ENCODE measurements at regions not wholly inside any gene's neighbourhood (a gene's known extent, or its start where the extent isn't known, plus 50 kb on each side); places are given as distances from the start of the nearest gene placed in this dataset.

DNA sequence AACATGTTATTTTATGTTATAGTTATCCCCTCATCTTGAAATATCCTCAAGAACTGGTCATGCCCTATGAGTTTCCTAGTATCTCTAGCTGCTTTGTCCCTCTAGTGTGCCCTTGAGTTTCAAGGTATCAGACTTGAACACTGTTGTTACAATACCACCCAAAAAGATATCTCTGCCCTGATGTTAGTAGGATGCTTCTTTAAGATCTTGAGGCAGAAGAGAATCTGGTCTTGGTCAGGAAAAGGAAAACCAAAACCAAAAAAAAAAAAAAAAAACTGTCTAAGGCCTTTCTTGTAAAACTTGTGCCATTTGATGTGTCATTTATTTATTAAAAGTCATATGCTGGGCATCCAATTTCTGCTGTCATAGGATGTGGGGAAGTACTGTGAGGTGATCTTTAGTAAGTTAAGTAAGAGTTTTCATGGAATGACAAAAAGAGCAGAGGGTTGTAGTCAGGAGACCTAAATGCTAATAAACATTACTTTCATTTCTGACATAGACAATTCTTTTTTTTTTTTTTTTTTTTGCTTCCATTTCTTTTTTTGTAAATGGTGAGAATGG, 229.7 kb downstream of the NECTIN3 start:
- Histone ChIP-seq H3K27me3 (ENCODE audit: control insufficient read depth, insufficient read depth, low read length) (no peaks in the 10 kb centered on the region), H3K4me1 (ENCODE audit: control insufficient read depth, extremely low read depth, insufficient read depth, low read length) (no peaks in the 10 kb centered on the region), H4K20me1 (ENCODE audit: control insufficient read depth, extremely low read depth, insufficient read depth, low read length) (no peaks in the 10 kb centered on the region), H3K9me3 (ENCODE audit: control insufficient read depth, insufficient read depth, low read depth, low read length) (no peaks in the 10 kb centered on the region), H3K36me3 (ENCODE audit: control insufficient read depth, insufficient read depth, low read length) (no peaks in the 10 kb centered on the region), H3K4me2 (ENCODE audit: extremely low read depth, insufficient read depth, low read length) (no peak overlapping the region), H3K27ac (ENCODE audit: insufficient read depth, low read length) (no peak overlapping the region), H3K9ac (ENCODE audit: insufficient read depth, low read length) (no peak overlapping the region), H2AFZ (ENCODE audit: low read length) (no peak overlapping the region), H3K79me2 (ENCODE audit: control insufficient read depth, insufficient read depth, low read length) (no peaks in the 10 kb centered on the region), H3K4me3 (replicated peaks in 1 of 4; ENCODE audit: control extremely low read depth in 1 of 4, insufficient read depth in 1 of 4, low read depth in 3 of 4, low read length in 4 of 4) (no peak overlapping the region)
- DNase-seq (ENCODE audit: low read depth in 2 of 2), result no peak
- TF ChIP-seq, protein P1, sequence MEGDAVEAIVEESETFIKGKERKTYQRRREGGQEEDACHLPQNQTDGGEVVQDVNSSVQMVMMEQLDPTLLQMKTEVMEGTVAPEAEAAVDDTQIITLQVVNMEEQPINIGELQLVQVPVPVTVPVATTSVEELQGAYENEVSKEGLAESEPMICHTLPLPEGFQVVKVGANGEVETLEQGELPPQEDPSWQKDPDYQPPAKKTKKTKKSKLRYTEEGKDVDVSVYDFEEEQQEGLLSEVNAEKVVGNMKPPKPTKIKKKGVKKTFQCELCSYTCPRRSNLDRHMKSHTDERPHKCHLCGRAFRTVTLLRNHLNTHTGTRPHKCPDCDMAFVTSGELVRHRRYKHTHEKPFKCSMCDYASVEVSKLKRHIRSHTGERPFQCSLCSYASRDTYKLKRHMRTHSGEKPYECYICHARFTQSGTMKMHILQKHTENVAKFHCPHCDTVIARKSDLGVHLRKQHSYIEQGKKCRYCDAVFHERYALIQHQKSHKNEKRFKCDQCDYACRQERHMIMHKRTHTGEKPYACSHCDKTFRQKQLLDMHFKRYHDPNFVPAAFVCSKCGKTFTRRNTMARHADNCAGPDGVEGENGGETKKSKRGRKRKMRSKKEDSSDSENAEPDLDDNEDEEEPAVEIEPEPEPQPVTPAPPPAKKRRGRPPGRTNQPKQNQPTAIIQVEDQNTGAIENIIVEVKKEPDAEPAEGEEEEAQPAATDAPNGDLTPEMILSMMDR (conservative IDR thresholded peaks at IDR 0.05 in 1 of 2, IDR thresholded peaks at IDR 0.05 in 1 of 2; ENCODE audit: low read depth in 1 of 2, low read length in 2 of 2), result no peak
- no peak for TF ChIP-seq EZH2 (IDR thresholded peaks at IDR 0.05; ENCODE audit: low read length, missing control alignments)

DNA sequence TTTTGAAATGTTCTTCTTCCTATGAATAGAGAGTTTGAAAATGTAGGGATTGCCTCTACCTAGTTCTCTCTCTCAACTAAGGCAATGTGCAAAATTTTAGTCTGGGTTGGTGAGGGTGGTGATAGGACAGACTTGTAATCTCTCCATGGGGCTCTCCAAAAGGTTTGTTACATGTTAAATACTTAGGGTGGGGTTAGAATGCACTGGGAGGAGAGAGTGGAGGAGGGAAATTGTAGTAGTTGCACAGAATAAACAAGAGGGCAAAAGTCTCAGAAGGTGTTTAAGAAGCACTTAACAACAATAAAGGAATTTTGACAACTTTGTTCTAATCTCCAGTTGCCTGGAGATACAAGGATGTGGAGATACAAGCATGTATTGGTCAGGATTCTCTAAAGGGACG, 230.4 kb downstream of the NECTIN3 start:
- no peak overlapping the region for H3K27ac ChIP-seq (ENCODE audit: insufficient read depth, low read length)
- no peaks in the 10 kb centered on the region for H3K27me3 ChIP-seq (ENCODE audit: control insufficient read depth, insufficient read depth, low read length)
- no peaks in the 10 kb centered on the region for H3K79me2 ChIP-seq (ENCODE audit: control insufficient read depth, insufficient read depth, low read length)
- no peak overlapping the region for H3K4me3 ChIP-seq (replicated peaks in 1 of 4; ENCODE audit: control extremely low read depth in 1 of 4, insufficient read depth in 1 of 4, low read depth in 3 of 4, low read length in 4 of 4)
- no peak overlapping the region for H3K9ac ChIP-seq (ENCODE audit: insufficient read depth, low read length)
- TF ChIP-seq EZH2 (IDR thresholded peaks at IDR 0.05; ENCODE audit: low read length, missing control alignments), result no peak
- TF ChIP-seq, protein P1 (conservative IDR thresholded peaks at IDR 0.05 in 1 of 2, IDR thresholded peaks at IDR 0.05 in 1 of 2; ENCODE audit: low read depth in 1 of 2, low read length in 2 of 2), result no peak
- no peaks in the 10 kb centered on the region for H3K36me3 ChIP-seq (ENCODE audit: control insufficient read depth, insufficient read depth, low read length)
- no peaks in the 10 kb centered on the region for H3K4me1 ChIP-seq (ENCODE audit: control insufficient read depth, extremely low read depth, insufficient read depth, low read length)
- no peaks in the 10 kb centered on the region for H4K20me1 ChIP-seq (ENCODE audit: control insufficient read depth, extremely low read depth, insufficient read depth, low read length)
- DNase-seq (ENCODE audit: low read depth in 2 of 2), result no peak
- no peak overlapping the region for H2AFZ ChIP-seq (ENCODE audit: low read length)
- H3K9me3 ChIP-seq (ENCODE audit: control insufficient read depth, insufficient read depth, low read depth, low read length), result no peaks in the 10 kb centered on the region
- H3K4me2 ChIP-seq (ENCODE audit: extremely low read depth, insufficient read depth, low read length), result no peak overlapping the region

DNA sequence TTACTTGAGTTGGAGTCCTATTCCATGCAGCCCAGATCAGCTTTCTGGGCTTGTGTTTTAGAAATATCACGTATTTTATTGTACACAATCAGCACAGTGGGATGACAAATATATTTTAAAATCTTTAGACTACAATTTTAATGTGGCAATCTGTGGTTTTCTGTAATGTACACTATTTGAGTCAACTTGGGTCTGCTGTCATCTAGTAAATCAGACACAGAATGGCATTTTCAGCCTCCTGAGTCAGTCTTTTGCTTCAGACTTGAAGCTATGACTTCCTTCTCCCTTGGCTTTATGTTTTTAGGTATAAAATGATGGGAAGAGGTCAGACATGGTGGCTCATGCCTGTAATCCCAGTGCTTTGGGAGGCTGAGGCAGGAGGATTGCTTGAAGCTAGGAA, 232.1 kb downstream of the NECTIN3 start:
- Histone ChIP-seq H4K20me1 (ENCODE audit: control insufficient read depth, extremely low read depth, insufficient read depth, low read length) (no peaks in the 10 kb centered on the region), H3K9me3 (ENCODE audit: control insufficient read depth, insufficient read depth, low read depth, low read length) (no peaks in the 10 kb centered on the region), H3K4me1 (ENCODE audit: control insufficient read depth, extremely low read depth, insufficient read depth, low read length) (no peaks in the 10 kb centered on the region), H2AFZ (ENCODE audit: low read length) (no peak overlapping the region), H3K4me2 (ENCODE audit: extremely low read depth, insufficient read depth, low read length) (no peak overlapping the region), H3K27ac (ENCODE audit: insufficient read depth, low read length) (no peak overlapping the region), H3K27me3 (ENCODE audit: control insufficient read depth, insufficient read depth, low read length) (no peaks in the 10 kb centered on the region), H3K36me3 (ENCODE audit: control insufficient read depth, insufficient read depth, low read length) (no peaks in the 10 kb centered on the region), H3K4me3 (replicated peaks in 1 of 4; ENCODE audit: control extremely low read depth in 1 of 4, insufficient read depth in 1 of 4, low read depth in 3 of 4, low read length in 4 of 4) (no peak overlapping the region), H3K79me2 (ENCODE audit: control insufficient read depth, insufficient read depth, low read length) (no peaks in the 10 kb centered on the region), H3K9ac (ENCODE audit: insufficient read depth, low read length) (no peak overlapping the region)
- TF ChIP-seq, protein P1 (conservative IDR thresholded peaks at IDR 0.05 in 1 of 2, IDR thresholded peaks at IDR 0.05 in 1 of 2; ENCODE audit: low read depth in 1 of 2, low read length in 2 of 2), result no peak
- TF ChIP-seq EZH2 (IDR thresholded peaks at IDR 0.05; ENCODE audit: low read length, missing control alignments), result no peak
- DNase-seq (ENCODE audit: low read depth in 2 of 2), result peak; percentile 21 to 55

Measured in fibroblast of lung (primary cell).